Endothelial cell of umbilical vein (primary cell): ENCODE measurements at regions not wholly inside any gene's neighbourhood (a gene's known extent, or its start where the extent isn't known, plus 50 kb on each side); places are given as distances from the start of the nearest gene placed in this dataset.

Source experiments
- BruUV-seq: library from RNA; stranded (reverse); fragments of 400-500 nt; replicated peaks from 2 replicates; lab custom pipeline; 2021; lab: Mats Ljungman, UMichigan
- CTCF ChIA-PET: fragments of 300-600, 350-600 bp; sonication (Branson Sonifier 250); formaldehyde crosslinking; loops from one replicate; lab custom pipeline; 2021; ENCODE audit warnings: antibody characterized with exemption, inconsistent platforms; lab: Charles Lee
- POLR2A ChIA-PET: fragments of 300-600, 350-600 bp; sonication (Branson Sonifier 250); formaldehyde crosslinking; loops from one replicate; lab custom pipeline; 2021; ENCODE audit warnings: antibody characterized with exemption, inconsistent platforms; lab: Charles Lee
- DNase-seq: peaks from one replicate; pipeline ENCODE4 v3.0.0-alpha.2; 2011; ENCODE audit warnings: low read depth, low spot score
- FAIRE-seq: peaks from 2 replicates; lab custom pipeline; 2011; peaks lifted over from hg19 to GRCh38; lab: Jason Lieb, UNC
- H2AFZ ChIP-seq: 2 replicates; pipeline ENCODE4 v1.6.0; 2012; ENCODE audit warnings: low read depth, low read length, control low read depth, inconsistent platforms
- H3K27ac ChIP-seq: 2 replicates; pipeline ENCODE4 v1.5.1; 2011; ENCODE audit warnings: low read depth, mild to moderate bottlenecking, control low read depth, low read length, moderate library complexity; ENCODE audit not compliant: insufficient read depth
- H3K27me3 ChIP-seq, 2 experiments: 2 replicates each; pipeline versions ENCODE4 v1.6.0 to v1.6.1; 2011; ENCODE audit warnings: low read length in 2 of 2, mixed read lengths in 1 of 2; ENCODE audit not compliant: control insufficient read depth in 2 of 2, insufficient read depth in 2 of 2
- H3K36me3 ChIP-seq, 2 experiments: 2 replicates in 1 of 2; 3 replicates in 1 of 2; pipeline ENCODE4 v1.5.1; 2011; ENCODE audit warnings: low read length in 2 of 2, mild to moderate bottlenecking in 1 of 2, moderate library complexity in 1 of 2; ENCODE audit not compliant: control insufficient read depth in 2 of 2, insufficient read depth in 2 of 2; ENCODE audit errors: extremely low read depth in 1 of 2
- H3K4me1 ChIP-seq: 3 replicates; pipeline ENCODE4 v1.5.1; 2011; ENCODE audit warnings: mild to moderate bottlenecking, low read length; ENCODE audit not compliant: control insufficient read depth, insufficient read depth; ENCODE audit errors: extremely low read depth
- H3K4me2 ChIP-seq: 2 replicates; pipeline ENCODE4 v1.6.1; 2011; ENCODE audit warnings: low read length, control low read depth, mixed read lengths; ENCODE audit not compliant: insufficient read depth
- H3K4me3 ChIP-seq, 3 experiments: fragments of 200-600 bp in 1 of 3; sonication (generic), shearing (Covaris generic) in 1 of 3; replicated peaks in 1 of 3; 2 replicates each; pipeline ENCODE4 v1.5.1; 2011 to 2016; ENCODE audit warnings: control low read depth in 3 of 3, low read length in 3 of 3, mild to moderate bottlenecking in 2 of 3, inconsistent platforms in 1 of 3, low read depth in 1 of 3, moderate library complexity in 1 of 3; ENCODE audit not compliant: insufficient read depth in 1 of 3
- H3K79me2 ChIP-seq: 2 replicates; pipeline ENCODE4 v1.6.0; 2012; ENCODE audit warnings: low read length, inconsistent platforms; ENCODE audit not compliant: control insufficient read depth, insufficient read depth
- H3K9ac ChIP-seq: replicated peaks from 2 replicates; pipeline ENCODE3; 2011; ENCODE audit warnings: low read length, control low read depth; ENCODE audit not compliant: insufficient read depth; ENCODE audit errors: extremely low read depth
- H3K9me1 ChIP-seq: replicated peaks from 3 replicates; pipeline ENCODE4 v1.6.0; 2011; ENCODE audit warnings: mild to moderate bottlenecking, low read length; ENCODE audit not compliant: control insufficient read depth, insufficient read depth; ENCODE audit errors: extremely low read depth
- H3K9me3 ChIP-seq: replicated peaks from 2 replicates; pipeline ENCODE4 v1.5.1; 2012; ENCODE audit warnings: low read length, inconsistent platforms; ENCODE audit not compliant: control insufficient read depth, insufficient read depth
- H4K20me1 ChIP-seq: replicated peaks from 2 replicates; pipeline ENCODE3; 2011; ENCODE audit warnings: mild to moderate bottlenecking, low read length; ENCODE audit not compliant: control insufficient read depth, insufficient read depth; ENCODE audit errors: extremely low read depth
- EZH2 ChIP-seq: IDR thresholded peaks from 2 replicates; pipeline ENCODE4 v1.6.1; 2012; ENCODE audit warnings: borderline replicate concordance, low read depth, mild to moderate bottlenecking, moderate library complexity, low read length, inconsistent platforms; ENCODE audit not compliant: severe bottlenecking
- JUN ChIP-seq: IDR thresholded peaks from 2 replicates; pipeline ENCODE4 v1.6.1; 2011; ENCODE audit warnings: borderline replicate concordance, low read depth; ENCODE audit not compliant: insufficient read length, insufficient read depth
- dilution Hi-C: fragments of 300-500 bp; cut with MboI; formaldehyde crosslinking; loops from one replicate; pipeline ENCODE4 v1.15.0; 2019; ENCODE audit warnings: low sequenced_read_pairs; ENCODE audit not compliant: extremely low pct_ligation_motif_present
- intact Hi-C: fragments of 100-400 bp; cut with micrococcal nuclease; formaldehyde crosslinking; loops from one replicate; pipeline ENCODE4 v1.10.0; 2022

DNA sequence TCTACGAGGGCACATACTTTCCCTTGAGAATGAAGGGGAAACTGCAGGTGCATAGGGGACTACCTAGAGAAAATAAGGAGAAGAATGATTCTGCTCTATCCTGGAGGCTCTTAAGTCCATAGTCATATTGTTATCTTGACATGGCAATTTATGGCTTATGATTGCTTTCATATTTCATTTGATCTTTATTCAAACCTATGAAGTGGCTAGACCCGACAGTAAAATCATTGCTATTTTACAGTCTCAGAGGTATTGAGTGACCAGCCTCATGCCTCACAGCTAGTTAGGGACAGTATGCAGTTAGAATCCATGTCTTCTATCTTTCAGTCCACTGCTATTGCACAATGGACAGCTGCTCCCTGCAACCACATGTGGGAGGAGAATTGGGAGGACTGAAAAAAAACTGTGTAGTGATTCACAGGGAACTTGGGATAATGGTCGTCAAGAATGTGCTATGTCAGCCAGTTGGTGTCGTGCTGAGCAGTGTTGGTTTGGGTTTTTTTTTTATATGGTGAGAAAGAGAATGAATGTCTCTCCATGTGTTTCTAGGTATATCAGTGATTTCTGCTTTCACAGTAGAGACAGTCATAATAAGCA lies 63.2 kb upstream of the SPPL2A start:
- Histone ChIP-seq H3K79me2 (no peaks in the 10 kb centered on the region), H3K4me3 (no peak overlapping the region), H3K36me3 (no peaks in the 10 kb centered on the region), H3K9me1 (no peaks in the 10 kb centered on the region), H3K27me3 (peaks cover 3 to 4% of the 10 kb centered on the region in 2 experiments), H3K4me2 (no peak overlapping the region), H4K20me1 (no peaks in the 10 kb centered on the region), H2AFZ (no peak overlapping the region), H3K4me1 (no peaks in the 10 kb centered on the region), H3K27ac (no peak overlapping the region), H3K9ac (no peak overlapping the region), H3K9me3 (no peaks in the 10 kb centered on the region)
- intact Hi-C loops = no loop called here
- dilution Hi-C loops = no loop called here
- no TSS peak for BruUV-seq
- DNase-seq (no peak), FAIRE-seq (no peak)
- ChIA-PET POLR2A (no interaction called here), CTCF (no interaction called here)
- TF ChIP-seq JUN = no peak

DNA sequence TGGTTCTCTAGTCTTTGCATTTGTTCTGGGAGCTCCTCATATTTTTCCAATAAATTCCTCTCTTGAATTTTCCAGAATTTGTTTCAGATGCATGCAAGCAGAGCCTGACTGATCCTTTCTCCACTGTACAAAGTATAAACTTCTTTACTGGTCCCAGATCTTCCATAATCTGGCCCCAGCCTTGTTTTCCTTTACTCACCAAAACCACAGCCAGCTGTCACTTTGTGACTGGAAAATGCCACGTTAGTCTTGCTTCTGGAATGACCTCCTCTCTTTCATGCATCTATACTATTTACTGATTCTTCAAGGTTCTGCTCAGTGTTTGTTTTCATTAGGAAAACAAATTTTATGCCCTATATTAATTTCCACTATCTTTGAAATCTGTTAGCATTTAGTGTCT lies 60.4 kb upstream of the SPPL2A start:
- H3K4me2 ChIP-seq = no peak overlapping the region
- CTCF ChIA-PET = no interaction called here

More for the DNA sequence above, 60.4 kb upstream of the SPPL2A start:
- no peak for DNase-seq
- Histone ChIP-seq H3K36me3 (no peaks in the 10 kb centered on the region), H2AFZ (no peak overlapping the region), H3K27me3 (peaks cover 3 to 7% of the 10 kb centered on the region in 2 experiments), H3K9ac (no peak overlapping the region), H3K9me3 (no peaks in the 10 kb centered on the region), H3K4me1 (no peaks in the 10 kb centered on the region), H3K79me2 (no peaks in the 10 kb centered on the region), H3K27ac (no peak overlapping the region), H3K4me3 (no peak overlapping the region), H3K9me1 (no peaks in the 10 kb centered on the region), H4K20me1 (no peaks in the 10 kb centered on the region)
- TF ChIP-seq EZH2 = no peak
- dilution Hi-C loops = no loop called here
- FAIRE-seq = no peak
- intact Hi-C loops = no loop called here
- POLR2A ChIA-PET = no interaction called here
- BruUV-seq = no TSS peak
